ENCODE measurements at regions not wholly inside any gene's neighbourhood (a gene's known extent, or its start where the extent isn't known, plus 50 kb on each side); places are given as distances from the start of the nearest gene placed in this dataset.

GRCh38 chr21:35420656-35421055 lies 371.6 kb upstream of the RUNX1 start:
- Histone ChIP-seq H3K9me3 (peaks cover 4% of the 10 kb centered on the region), H3K4me1 (no peaks in the 10 kb centered on the region), H3K36me3 (no peaks in the 10 kb centered on the region), H3K4me3 (no peak overlapping the region), H3K27me3 (no peaks in the 10 kb centered on the region), H3K27ac (no peak overlapping the region)
- 83% methylated on average over 2 of the region's 2 CpGs for WGBS
- TF ChIP-seq CTCF (IDR thresholded peaks at IDR 0.05), result no peak
- TF ChIP-seq POLR2AphosphoS5 (IDR thresholded peaks at IDR 0.05), result no peak
- no peak for TF ChIP-seq EP300 (IDR thresholded peaks at IDR 0.05)
- no peak for TF ChIP-seq POLR2A (IDR thresholded peaks at IDR 0.05)
- DNase-seq (ENCODE audit: low spot score in 2 of 2), result no peak

GRCh38 chr21:35417762-35418161 lies 368.7 kb upstream of the RUNX1 start:
- Histone ChIP-seq H3K4me3 (no peak overlapping the region), H3K27me3 (no peaks in the 10 kb centered on the region), H3K4me1 (no peaks in the 10 kb centered on the region), H3K9me3 (peaks cover 4% of the 10 kb centered on the region), H3K36me3 (no peaks in the 10 kb centered on the region), H3K27ac (no peak overlapping the region)
- TF ChIP-seq POLR2AphosphoS5 (IDR thresholded peaks at IDR 0.05) (no peak), EP300 (IDR thresholded peaks at IDR 0.05) (no peak)
- 99% methylated on average over 5 of the region's 5 CpGs for WGBS
- DNase-seq (ENCODE audit: low spot score in 2 of 2), result no peak

- Histone ChIP-seq H3K27ac (no peak overlapping the region), H3K27me3 (no peaks in the 10 kb centered on the region), H3K4me1 (no peaks in the 10 kb centered on the region), H3K36me3 (no peaks in the 10 kb centered on the region), H3K9me3 (peaks cover under 1% of the 10 kb centered on the region), H3K4me3 (no peak overlapping the region)
- TF ChIP-seq CTCF (IDR thresholded peaks at IDR 0.05) (no peak), POLR2AphosphoS5 (IDR thresholded peaks at IDR 0.05) (no peak), POLR2A (IDR thresholded peaks at IDR 0.05) (no peak), EP300 (IDR thresholded peaks at IDR 0.05) (no peak)
- DNase-seq (ENCODE audit: low spot score in 2 of 2), result no peak
- 57% methylated on average over 8 of the region's 8 CpGs for WGBS
These were observed 367.9 kb upstream of the RUNX1 start for GRCh38 chr21:35416866-35417489.

- 78% methylated on average over 7 of the region's 7 CpGs for WGBS
- Histone ChIP-seq H3K9me3 (no peaks in the 10 kb centered on the region), H3K4me3 (no peak overlapping the region), H3K27me3 (no peaks in the 10 kb centered on the region), H3K27ac (no peak overlapping the region), H3K4me1 (no peaks in the 10 kb centered on the region), H3K36me3 (no peaks in the 10 kb centered on the region)
- TF ChIP-seq POLR2A (IDR thresholded peaks at IDR 0.05) (no peak), POLR2AphosphoS5 (IDR thresholded peaks at IDR 0.05) (no peak), EP300 (IDR thresholded peaks at IDR 0.05) (no peak)
- DNase-seq (ENCODE audit: low spot score in 2 of 2), result no peak
These were observed 365.5 kb upstream of the RUNX1 start for GRCh38 chr21:35414507-35415139.

- no peaks in the 10 kb centered on the region for H3K36me3 ChIP-seq
These were observed 365.0 kb upstream of the RUNX1 start for GRCh38 chr21:35414056-35414455.

More at GRCh38 chr21:35414056-35414455, 365.0 kb upstream of the RUNX1 start:
- WGBS, result 79% methylated on average over 3 of the region's 3 CpGs
- Histone ChIP-seq H3K4me3 (no peak overlapping the region), H3K27me3 (no peaks in the 10 kb centered on the region), H3K4me1 (no peaks in the 10 kb centered on the region), H3K9me3 (no peaks in the 10 kb centered on the region), H3K27ac (no peak overlapping the region)
- TF ChIP-seq POLR2A (IDR thresholded peaks at IDR 0.05) (no peak), EP300 (IDR thresholded peaks at IDR 0.05) (no peak), CTCF (IDR thresholded peaks at IDR 0.05) (no peak), POLR2AphosphoS5 (IDR thresholded peaks at IDR 0.05) (no peak)
- DNase-seq (ENCODE audit: low spot score in 2 of 2), result no peak

Data from suprapubic skin (tissue), 4 donors.